ENCODE measurements at regions not wholly inside any gene's neighbourhood (a gene's known extent, or its start where the extent isn't known, plus 50 kb on each side); places are given as distances from the start of the nearest gene placed in this dataset.

GRCh38 chr10:130804778-130805634 is 506.5 kb downstream of the TCERG1L start:
- TF ChIP-seq CTCF (IDR thresholded peaks at IDR 0.05) (no peak), POLR2A (IDR thresholded peaks at IDR 0.05) (no peak)

All from Peyer's patch (tissue), 4 donors.